HG03139 (cell line): ENCODE measurements at regions not wholly inside any gene's neighbourhood (a gene's known extent, or its start where the extent isn't known, plus 50 kb on each side); places are given as distances from the start of the nearest gene placed in this dataset.
"Not testable (repeated sequence)": the region's sequence is repeated elsewhere in the genome, so short reads cannot be mapped to it uniquely, and the experiment has no call there.

Source experiments
- ATAC-seq: cut with Tn5 transposase; IDR thresholded peaks from one replicate; pipeline ENCODE4 v1.9.1; 2021; ENCODE audit not compliant: unreplicated experiment

DNA sequence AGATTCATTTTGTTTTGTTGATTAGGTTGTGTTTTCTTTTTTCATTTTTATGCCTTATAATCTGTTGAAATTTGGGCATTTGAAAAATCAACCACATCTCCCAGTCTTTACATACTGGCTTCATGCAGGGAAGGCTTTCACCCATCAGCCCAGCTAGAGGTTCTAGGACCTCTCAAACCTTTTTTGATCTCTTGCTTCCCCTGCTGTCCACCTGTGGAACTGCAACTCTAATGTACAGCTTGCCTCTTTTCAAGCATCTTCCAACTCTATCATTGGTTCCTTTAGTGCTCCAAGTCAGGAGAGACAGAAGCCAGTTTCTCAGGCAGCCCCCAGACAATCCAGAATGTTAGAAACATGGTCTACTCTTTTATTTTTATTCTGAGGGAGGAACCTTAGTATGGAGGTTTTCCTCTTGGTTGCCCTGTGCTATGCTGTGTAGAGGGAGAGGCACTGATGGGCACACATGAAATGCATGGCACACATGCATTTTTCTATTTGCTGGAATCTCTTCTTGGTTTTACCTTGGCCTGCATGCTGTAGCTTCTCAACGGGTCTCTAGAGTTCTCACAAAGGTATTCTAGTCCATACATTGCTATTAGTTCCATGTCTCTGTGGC lies 107.2 kb upstream of the L3MBTL4 start:
- ATAC-seq: no peak

DNA sequence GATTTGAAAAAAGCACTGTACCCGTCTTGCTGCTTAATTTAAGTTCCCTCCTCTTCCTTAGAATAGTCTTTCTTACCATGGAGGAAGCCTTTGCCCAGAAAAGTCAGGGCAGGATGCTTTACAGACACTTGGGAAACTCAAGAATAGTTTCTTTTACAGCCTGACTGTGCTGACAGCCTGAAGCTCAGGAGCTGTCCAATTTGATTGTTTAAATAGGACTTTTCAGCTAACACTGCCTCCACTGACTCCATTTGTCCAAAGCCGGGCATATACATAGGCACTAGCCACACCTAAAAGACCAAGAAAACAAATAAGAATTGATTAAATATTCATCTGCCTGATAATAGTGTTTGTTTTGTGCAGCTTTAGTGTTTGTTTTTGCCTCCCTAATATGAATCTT lies 110.9 kb upstream of the L3MBTL4 start:
- ATAC-seq: no peak

DNA sequence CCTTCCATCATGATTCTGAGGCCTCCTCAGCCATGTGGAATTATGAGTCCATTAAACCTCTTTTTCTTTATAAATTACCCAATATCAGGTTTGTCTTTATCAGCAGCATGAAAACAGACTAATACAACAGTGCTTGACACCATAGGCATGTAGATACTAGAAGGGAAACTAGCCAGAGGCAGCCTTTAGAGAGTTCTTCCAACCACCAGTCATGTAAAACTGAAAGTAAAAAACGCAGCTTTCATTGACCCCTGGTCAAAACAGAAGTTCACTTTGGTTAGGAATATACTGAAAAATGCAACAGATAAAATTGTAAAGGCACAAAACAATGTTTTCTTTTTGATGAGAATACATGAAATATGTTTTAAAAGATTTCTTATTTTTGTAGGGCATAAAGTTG lies 122.8 kb upstream of the L3MBTL4 start:
- ATAC-seq: no peak

DNA sequence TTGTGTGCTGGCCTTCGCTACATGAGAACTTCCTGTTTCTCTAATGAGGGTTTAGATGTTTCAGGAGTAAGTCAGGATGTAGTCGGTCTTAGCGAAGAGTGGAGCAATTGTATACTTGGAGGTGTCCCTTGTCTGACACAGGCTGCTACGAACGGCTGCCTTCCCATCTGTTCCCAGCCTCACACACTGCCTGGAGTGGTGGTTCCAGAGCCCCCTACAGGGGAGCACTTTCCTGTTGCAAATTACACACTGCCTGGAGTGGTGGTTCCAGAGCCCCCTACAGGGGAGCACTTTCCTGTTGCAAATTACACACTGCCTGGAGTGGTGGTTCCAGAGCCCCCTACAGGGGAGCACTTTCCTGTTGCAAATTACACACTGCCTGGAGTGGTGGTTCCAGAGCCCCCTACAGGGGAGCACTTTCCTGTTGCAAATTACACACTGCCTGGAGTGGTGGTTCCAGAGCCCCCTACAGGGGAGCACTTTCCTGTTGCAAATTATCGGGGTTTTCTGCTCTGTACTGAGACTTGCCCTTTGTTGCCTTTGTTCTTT lies 126.5 kb upstream of the L3MBTL4 start:
- not testable (repeated sequence) for ATAC-seq

DNA sequence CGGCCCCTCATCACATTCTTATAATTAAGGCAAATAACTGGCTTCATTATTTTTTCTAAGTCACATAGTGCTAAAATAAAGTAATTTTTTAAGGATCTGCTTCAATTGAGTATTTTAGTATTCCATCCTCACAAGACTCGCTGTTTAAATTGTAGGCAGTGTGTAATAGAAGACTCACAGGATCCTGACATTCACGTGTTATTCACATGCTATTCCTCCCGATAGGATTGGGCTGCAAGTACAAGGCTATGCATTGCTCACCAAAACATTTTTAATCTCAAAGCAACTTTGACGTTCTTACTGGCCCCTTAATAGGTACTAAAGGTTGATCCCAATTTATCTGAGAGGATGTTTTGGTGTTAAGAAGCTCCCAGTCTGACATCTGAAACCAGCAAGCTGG lies 127.6 kb upstream of the L3MBTL4 start:
- ATAC-seq: no peak

DNA sequence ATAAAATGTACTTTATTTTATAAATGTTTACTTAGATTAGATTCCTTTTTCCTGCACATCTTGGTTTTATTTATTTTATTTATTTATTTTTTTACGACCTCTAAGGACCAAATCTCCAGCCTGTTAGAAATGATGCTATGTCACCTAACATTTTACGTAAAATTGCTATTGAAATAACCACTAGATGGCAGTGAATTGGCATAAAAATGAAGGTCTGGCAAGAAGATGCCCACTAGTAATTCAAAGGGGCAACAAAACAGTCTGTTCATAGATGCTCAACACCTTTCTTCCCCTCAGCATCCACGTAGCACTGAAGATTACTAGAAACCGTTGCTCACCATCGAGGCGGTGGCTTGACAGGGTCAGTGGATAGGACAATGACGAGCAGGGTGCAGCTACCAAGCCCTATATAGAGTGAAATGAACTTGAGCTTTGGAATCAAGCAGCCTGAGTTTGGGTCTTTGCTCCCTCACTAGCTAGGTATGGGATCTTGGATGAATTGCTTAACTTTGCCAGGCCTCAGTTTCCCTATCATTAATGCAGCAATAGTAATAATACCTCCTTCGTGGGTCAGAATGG lies 128.7 kb upstream of the L3MBTL4 start:
- ATAC-seq: no peak

DNA sequence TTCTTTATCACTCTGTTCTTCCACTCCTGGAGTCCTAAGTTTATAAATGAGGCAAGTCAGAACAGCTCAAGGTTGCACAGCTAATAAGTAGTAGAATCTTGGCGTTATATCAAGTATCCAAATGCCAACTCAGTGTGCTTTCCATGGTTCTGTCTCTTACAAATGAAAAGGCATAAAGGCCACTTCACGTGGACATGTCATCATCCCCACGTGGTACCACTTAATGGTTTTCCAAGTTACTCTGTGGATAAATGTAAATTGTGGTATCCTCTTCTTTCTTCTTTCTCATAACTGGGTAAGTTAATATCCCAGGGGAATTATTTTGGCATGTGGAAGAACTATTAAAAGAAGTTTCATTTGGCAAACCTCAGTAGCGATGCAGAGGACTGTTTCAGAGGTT lies 131.5 kb upstream of the L3MBTL4 start:
- no peak for ATAC-seq

DNA sequence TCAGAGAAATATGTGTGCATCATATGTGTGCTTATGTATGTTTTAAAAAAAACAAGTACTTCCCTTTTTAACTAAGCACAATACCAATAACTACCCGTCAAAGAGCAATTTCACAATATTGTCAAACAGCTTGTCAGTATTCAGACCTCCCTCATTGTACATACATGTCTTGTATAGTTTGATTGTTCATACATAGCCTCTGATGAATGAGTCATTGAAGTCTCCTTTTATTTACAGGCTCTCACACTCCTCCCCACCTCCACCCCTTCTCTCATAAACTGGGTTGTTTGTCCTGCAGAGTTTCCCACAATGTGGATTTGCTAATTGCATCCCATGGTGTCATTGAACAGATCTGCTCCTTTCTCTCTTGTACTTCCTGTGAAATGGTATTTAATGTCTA lies 132.8 kb upstream of the L3MBTL4 start:
- no peak for ATAC-seq

DNA sequence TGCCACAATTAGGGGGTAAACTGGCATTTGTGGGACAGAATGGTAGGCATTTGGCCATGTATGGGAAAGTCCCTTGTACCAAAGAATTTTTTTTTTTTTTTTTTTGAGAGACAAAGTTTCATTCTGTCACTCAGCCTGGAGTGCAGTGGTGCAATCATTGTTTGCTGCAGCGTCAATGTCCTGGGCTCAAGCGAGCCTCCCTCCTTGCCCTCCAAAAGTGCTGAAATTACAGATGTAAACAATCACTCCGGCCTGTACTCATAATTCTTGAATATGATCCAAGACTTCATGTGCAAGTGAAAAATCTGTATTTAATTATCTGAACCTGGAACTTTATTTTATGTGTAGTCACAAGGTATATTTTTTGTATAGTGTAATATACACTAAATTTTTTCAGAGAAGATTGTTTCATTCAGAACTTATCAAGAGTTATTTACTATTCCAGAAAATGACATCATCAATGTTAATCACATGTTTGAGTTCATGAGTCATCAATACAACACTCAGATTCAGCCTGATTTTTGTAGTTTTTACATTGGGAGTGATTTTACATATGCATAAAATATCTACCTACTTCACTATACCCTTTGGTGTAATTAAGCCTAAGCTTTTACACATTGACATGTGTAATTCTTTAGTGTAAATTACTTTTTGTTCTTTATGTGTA lies 138.7 kb upstream of the L3MBTL4 start:
- ATAC-seq: no peak

DNA sequence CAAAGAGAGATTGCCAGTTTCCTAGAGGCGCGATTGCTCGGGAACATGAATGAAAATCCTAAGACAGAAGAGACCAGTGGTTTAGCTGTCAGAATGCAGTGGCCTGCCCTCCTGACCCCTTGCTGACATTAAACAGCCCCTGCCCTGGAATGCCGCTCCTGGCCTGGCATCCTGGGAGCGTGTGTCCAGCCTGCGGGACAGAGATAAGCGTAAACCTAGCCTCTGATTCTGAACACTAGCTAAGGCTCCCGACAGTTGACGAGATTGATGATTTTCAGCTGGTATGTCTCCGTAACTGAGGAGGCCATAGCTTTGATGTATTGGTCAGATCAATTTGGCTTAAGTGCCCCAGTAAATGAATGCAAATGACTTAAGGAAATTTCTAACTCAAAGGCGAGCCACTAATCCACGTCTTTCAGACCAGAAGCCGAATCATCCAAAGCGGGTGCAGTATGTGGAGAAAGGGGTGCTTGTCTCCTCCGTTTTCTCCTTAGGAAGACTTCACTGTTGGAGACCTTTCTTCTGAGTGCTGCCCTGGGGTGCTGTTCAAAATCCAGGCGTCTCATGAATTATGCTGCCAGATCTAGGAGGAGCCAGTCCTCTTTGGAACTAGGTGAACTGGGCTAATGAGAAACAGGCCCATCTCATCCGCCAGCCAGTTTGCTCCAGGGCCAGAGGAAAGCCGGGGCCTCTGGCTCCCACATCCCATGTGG lies 142.5 kb upstream of the L3MBTL4 start:
- no peak for ATAC-seq

DNA sequence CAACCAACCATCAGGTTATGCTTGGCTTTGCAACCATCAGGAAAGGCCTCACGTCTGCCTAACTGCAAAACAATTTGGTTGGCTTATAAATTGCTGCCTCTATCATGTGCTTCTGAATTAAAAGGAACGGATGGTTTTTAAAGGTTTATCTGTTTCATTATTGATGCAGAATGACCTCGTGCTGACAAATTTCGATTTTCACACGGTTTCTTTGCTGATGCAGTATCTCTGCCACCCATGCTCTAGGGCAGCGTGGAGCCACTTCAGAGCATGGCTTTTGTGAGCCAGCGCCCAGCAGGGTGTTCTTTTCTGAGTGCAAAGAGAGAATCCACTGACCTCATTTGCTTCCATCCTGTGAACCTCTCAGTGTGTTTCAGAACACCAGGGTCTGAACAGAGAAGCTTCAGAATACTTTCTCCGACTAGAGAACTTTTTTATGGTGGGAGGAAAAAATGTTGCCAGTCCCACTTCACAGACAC lies 143.1 kb upstream of the L3MBTL4 start:
- ATAC-seq: no peak

DNA sequence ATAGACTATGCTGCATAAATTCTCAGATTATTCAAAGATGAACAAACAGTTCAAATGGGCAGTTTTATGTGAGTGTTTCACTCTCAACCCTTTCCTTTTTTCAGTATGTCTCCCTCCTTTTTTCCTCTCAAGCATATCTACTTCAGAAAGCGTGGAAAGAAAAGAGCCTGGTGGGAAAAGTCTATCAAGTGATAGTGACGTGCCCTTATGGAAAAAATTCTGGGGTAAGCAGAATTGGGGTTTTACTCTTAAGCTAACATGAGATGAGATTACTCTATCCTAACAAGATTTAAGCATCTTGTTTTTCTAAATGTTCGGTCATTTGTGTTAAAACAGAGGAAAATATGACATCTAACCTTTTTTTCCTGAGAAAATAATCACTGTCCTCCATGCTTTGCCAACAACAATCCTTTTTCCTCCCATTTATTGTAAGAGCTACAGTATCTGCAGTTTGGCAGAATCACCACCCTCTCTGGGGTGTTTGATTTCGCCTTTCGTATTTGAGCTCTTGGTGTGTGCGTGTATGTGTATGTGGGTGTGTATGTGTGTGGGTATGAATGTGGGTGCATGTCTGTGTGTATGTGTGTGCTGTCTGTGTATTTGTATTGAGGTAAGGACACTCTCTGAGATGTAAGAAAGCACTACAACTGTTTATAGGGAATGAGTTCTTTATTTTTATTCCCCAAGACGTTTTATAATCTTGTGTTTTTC lies 143.9 kb upstream of the L3MBTL4 start:
- ATAC-seq: no peak

DNA sequence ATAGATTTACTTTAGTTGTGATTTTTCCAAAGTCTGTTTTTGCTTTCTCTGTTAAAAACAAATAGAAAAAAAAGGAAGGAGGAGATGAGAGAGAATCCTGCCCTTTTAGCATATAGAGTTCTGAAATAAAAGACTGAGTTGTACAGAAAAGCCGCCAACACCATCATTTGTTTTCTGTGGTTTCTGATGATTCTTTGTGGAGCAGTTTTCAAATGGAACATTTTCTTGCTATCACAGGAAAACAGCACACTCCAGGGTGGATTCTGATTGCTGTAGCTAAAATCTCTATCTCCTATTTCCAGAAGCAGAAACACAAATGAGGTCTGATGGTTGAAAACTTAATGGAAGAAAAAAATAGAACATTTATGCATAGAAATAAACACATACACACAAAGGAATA lies 144.6 kb upstream of the L3MBTL4 start:
- no peak for ATAC-seq

DNA sequence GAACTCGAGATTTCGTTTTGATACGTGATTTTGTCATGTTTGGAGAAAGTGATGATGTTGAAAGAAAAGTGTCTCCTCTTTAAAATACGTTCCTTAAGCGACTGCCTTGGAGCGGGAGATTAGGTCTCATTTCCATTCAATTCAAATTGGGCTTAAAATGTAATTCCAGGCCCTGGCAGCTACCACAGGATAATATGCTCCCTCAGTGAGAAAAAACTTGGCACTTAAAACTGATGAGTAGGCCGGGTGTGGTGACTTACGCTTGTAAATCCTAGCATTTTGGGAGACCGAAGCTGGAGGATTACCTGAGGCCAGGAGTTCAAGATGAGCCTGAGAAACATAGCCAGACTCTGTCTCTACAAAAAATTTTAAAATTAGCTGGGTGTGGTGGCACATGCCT lies 146.3 kb upstream of the L3MBTL4 start:
- ATAC-seq: no peak

DNA sequence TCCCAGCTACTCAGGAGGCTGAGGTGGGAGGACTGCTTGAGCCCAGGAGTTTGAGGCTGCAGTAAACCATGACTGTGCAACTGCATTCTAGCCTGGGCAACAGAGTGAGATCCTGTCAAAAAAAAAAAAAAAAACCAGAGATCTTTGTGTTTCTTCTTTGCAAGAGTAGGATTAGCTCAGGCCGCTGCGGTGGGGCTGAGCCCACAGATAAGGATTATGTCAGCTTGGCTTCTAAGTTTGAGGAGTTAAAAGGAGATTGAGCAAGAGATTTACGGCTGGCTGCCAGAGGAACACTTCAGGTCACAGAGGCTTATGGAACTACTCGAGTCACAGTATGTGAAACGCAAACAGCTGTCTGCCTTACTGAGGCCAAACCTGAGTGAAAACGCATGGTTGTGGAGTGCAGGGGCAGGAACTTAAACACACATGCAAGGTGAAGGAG lies 146.7 kb upstream of the L3MBTL4 start:
- no peak for ATAC-seq

DNA sequence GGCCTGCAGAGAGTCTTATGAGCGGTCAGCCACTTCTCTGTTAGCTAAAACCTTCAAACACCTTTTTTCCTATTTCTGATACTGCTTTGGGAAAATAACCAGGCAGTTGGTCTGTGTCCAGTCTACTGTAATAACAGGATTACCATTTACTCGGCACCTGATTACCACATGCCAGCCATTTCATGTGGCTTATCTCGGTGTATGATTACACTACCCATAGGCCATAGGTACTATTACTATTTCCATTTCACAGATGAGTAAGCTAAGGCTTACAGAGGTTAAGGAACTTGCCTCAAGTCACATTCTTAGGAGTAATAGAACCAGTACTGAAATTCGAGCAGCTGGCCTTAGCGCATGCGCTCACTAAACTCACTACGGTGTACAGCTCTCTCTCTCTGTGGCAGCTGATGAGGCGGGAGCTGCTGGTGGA lies 147.2 kb upstream of the L3MBTL4 start:
- ATAC-seq: no peak

DNA sequence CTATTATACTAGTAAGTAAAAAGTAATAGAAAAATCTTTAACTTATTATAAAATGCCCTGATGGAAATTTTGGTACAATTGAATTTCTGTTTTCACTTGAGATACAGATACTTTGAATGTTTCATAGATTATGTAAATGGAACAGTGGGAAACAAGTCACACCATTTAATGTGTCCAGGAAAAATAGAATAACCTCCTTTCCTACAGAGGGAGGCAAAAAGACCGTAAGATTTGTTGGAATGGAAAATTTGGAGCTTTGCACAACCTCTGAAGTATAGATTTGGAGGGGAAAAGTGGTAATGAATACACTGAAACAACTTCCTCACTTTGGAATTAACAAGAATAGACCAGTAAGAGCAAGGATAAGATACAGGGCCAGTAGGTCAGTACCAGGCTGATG lies 149.2 kb upstream of the L3MBTL4 start:
- no peak for ATAC-seq

DNA sequence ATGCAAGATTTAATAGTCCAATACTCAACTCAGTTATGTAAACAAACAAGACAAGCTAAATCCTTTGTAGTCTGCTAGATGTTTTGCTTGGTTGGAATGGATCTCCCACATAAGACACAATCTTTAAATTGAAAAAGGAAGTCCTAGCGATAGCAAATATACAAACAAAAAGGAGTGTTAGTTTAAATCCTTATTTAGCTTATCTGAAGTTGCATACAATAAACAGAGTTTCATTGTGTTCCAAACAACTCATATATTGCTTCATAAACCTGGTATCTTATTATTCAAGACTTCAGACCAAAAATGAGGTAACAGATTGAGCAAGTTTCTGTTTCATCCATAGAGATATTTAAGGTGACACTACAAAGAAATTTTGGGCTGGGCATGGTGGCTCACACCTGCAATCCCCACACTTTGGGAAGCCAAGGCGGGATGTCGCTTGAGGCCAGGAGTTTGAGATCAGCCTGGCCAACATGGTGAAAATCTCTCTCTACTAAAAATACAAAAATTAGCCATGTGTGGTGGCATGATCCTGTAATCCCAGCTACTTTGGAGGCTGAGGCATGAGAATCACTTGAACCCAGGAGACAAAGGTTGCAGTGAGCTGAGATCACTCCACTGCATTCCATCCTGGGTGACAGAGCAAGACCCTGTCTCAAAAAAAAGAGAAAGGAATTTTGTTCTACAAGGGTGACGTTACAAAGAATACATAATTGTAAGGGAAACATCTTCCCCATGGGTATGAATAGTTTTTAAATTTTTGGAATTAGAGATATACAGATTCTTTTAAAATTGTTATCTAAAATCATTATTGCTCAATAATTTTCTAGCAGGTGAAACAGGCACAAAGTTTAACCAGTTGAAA lies 150.5 kb upstream of the L3MBTL4 start:
- ATAC-seq: no peak

DNA sequence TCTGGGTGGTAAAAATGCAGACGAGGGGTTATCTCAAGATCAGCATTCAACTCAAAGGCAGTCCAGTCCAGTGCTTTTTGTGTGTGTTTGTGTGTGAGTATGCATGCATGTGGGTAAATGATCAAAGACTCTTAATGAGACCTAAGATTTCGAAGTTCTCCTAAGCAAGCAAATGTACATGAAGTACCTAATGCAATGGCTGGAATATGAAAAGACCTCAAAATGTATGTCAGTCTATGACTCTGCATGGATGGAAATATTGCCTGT lies 151.0 kb upstream of the L3MBTL4 start:
- no peak for ATAC-seq

DNA sequence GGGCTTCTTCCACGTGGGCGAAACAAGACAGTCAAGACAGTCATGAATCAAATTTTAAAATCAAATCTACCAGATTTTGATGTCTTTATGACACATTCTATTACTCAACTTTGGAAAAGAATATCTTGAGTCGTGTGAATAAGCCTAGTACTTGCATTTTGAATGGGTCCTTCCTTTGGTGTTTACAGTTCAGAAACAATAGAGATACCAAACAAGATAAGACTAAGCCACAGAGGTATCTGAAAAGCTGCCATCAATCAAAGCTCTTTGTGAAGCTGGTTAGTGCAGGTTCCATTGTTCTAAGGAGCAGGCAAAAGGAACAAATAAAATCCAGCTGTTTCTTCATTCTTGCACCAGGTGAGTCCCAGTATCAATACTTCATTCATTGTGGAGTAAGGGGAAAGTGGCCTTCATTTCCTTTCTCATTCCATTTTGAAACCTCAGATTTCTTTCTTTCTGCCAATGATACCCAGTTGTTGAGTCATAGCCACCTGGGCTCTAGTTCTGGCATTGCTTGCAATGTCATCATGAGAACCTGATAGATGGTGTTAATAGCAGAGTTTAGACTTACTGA lies 151.7 kb upstream of the L3MBTL4 start:
- ATAC-seq: no peak
